ENCODE measurements at regions not wholly inside any gene's neighbourhood (a gene's known extent, or its start where the extent isn't known, plus 50 kb on each side); places are given as distances from the start of the nearest gene placed in this dataset.

GRCh38 chr5:173472784-173473278 lies 143.6 kb downstream of the BOD1 start:
- no peak for TF ChIP-seq JUN (IDR thresholded peaks at IDR 0.05; ENCODE audit: borderline replicate concordance, insufficient read depth, insufficient read length, low read depth)
- no peak for TF ChIP-seq POLR2A (IDR thresholded peaks at IDR 0.05; ENCODE audit: low read depth, low read length)
- no peak for TF ChIP-seq GATA2 (IDR thresholded peaks at IDR 0.05; ENCODE audit: insufficient read depth, insufficient read length, low read depth, low read length)
- TF ChIP-seq CTCF (IDR thresholded peaks at IDR 0.05; ENCODE audit: extremely low read depth in 1 of 2, insufficient read depth in 1 of 2, low read depth in 1 of 2, low read length in 2 of 2), result no peak
- TF ChIP-seq POLR2AphosphoS5 (IDR thresholded peaks at IDR 0.05; ENCODE audit: insufficient read depth, low read depth, low read length), result no peak
- no peak for TF ChIP-seq MAX (IDR thresholded peaks at IDR 0.05; ENCODE audit: insufficient read depth, insufficient read length)
- no peak for TF ChIP-seq EZH2 (IDR thresholded peaks at IDR 0.05; ENCODE audit: borderline replicate concordance, low read depth, low read length, severe bottlenecking)
